GM23248 (cell line): ENCODE measurements at regions not wholly inside any gene's neighbourhood (a gene's known extent, or its start where the extent isn't known, plus 50 kb on each side); places are given as distances from the start of the nearest gene placed in this dataset.

ENCODE experiments used
- DNase-seq: peaks from one replicate; pipeline ENCODE4 v3.0.0-alpha.2; 2015
- H2AFZ ChIP-seq: fragments of 200-600 bp; sonication (generic); 2 replicates; pipeline ENCODE4 v1.6.1; 2016; ENCODE audit warnings: antibody characterized with exemption
- H3F3A ChIP-seq: fragments of 200-600 bp; sonication (generic); 2 replicates; pipeline ENCODE4 v1.6.1; 2016; ENCODE audit warnings: mild to moderate bottlenecking, antibody characterized with exemption, mixed run types; ENCODE audit not compliant: insufficient read depth
- H3K27ac ChIP-seq: fragments of 200-600 bp; sonication (generic); 2 replicates; pipeline ENCODE4 v1.5.1; 2016; ENCODE audit warnings: mild to moderate bottlenecking
- H3K27me3 ChIP-seq: fragments of 200-600 bp; sonication (generic); replicated peaks from 2 replicates; pipeline ENCODE4 v1.6.1; 2016; ENCODE audit warnings: mild to moderate bottlenecking; ENCODE audit not compliant: insufficient read depth
- H3K36me3 ChIP-seq: fragments of 200-600 bp; sonication (generic); 2 replicates; pipeline ENCODE4 v1.6.1; 2016; ENCODE audit warnings: low read depth, mild to moderate bottlenecking
- H3K4me1 ChIP-seq: fragments of 200-600 bp; sonication (generic); 2 replicates; pipeline ENCODE4 v1.6.1; 2016; ENCODE audit warnings: mild to moderate bottlenecking; ENCODE audit not compliant: insufficient read depth
- H3K4me2 ChIP-seq: fragments of 200-600 bp; sonication (generic); one replicate; pipeline ENCODE4 v1.6.1; 2016; ENCODE audit warnings: mild to moderate bottlenecking; ENCODE audit not compliant: unreplicated experiment
- H3K4me3 ChIP-seq: fragments of 200-600 bp; sonication (generic); 2 replicates; pipeline ENCODE4 v1.5.1; 2016; ENCODE audit warnings: mild to moderate bottlenecking
- H3K79me2 ChIP-seq: fragments of 200-600 bp; sonication (generic); 2 replicates; pipeline ENCODE4 v1.6.1; 2016; ENCODE audit warnings: mild to moderate bottlenecking; ENCODE audit not compliant: insufficient read depth
- H3K9ac ChIP-seq: fragments of 200-600 bp; sonication (generic); 2 replicates; pipeline ENCODE4 v1.6.1; 2016; ENCODE audit warnings: mild to moderate bottlenecking
- H3K9me2 ChIP-seq: fragments of 200-600 bp; sonication (generic); 2 replicates; pipeline ENCODE4 v1.6.1; 2016; ENCODE audit warnings: mixed run types, mild to moderate bottlenecking, moderate library complexity; ENCODE audit not compliant: insufficient read depth
- H3K9me3 ChIP-seq: fragments of 200-600 bp; sonication (generic); one replicate; pipeline ENCODE4 v1.6.1; 2017; ENCODE audit warnings: low read depth
- H4K20me1 ChIP-seq: fragments of 200-600 bp; sonication (generic); 2 replicates; pipeline ENCODE4 v1.6.0; 2016; ENCODE audit not compliant: insufficient read depth
- EZH2 ChIP-seq: fragments of 200-600 bp; sonication (generic); IDR thresholded peaks from 2 replicates; pipeline ENCODE4 v1.6.1; 2018; ENCODE audit warnings: antibody characterized with exemption, mild to moderate bottlenecking; ENCODE audit not compliant: insufficient read depth, poor library complexity, severe bottlenecking
- EZH2phosphoT487 ChIP-seq: fragments of 200-600 bp; sonication (generic); IDR thresholded peaks from 2 replicates; pipeline ENCODE4 v1.6.1; 2018; ENCODE audit warnings: antibody characterized with exemption, moderate library complexity, mild to moderate bottlenecking, low read depth; ENCODE audit not compliant: insufficient read depth
- WGBS, 2 experiments: methylation state at CpG; one replicate each; pipeline ENCODE4 v1.1.6; 2015 to 2017; ENCODE audit warnings: low lambda C conversion rate in 2 of 2, low coverage in 1 of 2; ENCODE audit errors: missing lambda C conversion rate in 2 of 2; 5-methylcytosine and 5-hydroxymethylcytosine counted together
- in situ Hi-C: fragments of 300-500 bp; cut with MboI; formaldehyde crosslinking; loops from 2 replicates; pipeline ENCODE4 v1.15.0; 2020

DNA sequence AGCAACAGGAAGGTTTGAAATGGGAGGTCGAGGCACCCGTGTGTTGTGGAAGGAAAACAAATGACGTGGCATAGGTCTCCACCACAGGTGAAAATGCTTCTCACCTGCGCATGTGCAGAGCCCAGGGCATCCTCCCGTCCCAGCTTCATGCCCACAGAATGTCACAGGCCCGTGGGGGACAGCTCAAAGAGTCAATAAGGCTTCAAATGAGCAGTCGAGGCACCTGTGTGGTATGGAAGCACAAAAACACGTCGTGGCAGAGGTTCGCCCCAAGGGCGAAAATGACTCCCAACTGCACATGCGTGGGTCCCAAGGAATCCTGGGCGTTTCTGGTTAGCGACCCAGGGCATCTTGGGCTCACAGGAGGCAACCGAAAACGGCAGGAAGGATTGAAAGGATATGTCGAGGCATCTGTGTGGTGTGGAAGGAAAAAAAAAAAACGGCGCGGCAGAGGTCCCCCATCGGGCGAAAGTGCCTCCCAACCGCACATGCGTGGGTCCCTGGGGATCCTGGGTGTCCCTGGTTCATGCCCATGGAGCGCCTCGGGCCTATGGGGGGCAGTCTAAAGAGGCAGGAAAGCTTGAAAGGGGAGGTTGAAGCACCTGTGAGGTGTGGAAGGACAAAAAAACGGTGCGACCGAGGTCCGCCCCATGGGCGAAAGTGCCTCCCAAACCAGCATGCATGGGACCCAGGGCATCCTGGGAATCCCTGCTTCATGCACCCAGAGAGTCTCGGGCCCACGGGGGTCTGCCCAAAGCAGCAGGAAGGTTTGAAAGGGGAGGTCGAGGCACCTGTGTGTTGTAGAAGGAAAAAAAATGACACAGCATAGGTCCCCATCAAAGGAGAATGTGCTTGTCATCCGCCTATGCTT is 578.5 kb downstream of the ALG10 start:
- WGBS, 2 experiments: 36 to 40% methylated on average over 33 to 35 of the region's 35 CpGs
- no peak for TF ChIP-seq EZH2phosphoT487
- TF ChIP-seq EZH2: no peak
- H3F3A ChIP-seq: no peaks in the 10 kb centered on the region
- no peaks in the 10 kb centered on the region for H3K9me3 ChIP-seq
- in situ Hi-C loops: no loop called here
- no peaks in the 10 kb centered on the region for H4K20me1 ChIP-seq
- no peaks in the 10 kb centered on the region for H3K27me3 ChIP-seq
- H3K79me2 ChIP-seq: no peaks in the 10 kb centered on the region
- no peaks in the 10 kb centered on the region for H3K36me3 ChIP-seq
- no peak overlapping the region for H3K9ac ChIP-seq
- H3K4me2 ChIP-seq: no peak overlapping the region
- no peak overlapping the region for H3K27ac ChIP-seq
- DNase-seq: no peak
- no peak overlapping the region for H3K4me3 ChIP-seq
- no peak overlapping the region for H2AFZ ChIP-seq
- H3K4me1 ChIP-seq: no peaks in the 10 kb centered on the region
- H3K9me2 ChIP-seq: no peaks in the 10 kb centered on the region

DNA sequence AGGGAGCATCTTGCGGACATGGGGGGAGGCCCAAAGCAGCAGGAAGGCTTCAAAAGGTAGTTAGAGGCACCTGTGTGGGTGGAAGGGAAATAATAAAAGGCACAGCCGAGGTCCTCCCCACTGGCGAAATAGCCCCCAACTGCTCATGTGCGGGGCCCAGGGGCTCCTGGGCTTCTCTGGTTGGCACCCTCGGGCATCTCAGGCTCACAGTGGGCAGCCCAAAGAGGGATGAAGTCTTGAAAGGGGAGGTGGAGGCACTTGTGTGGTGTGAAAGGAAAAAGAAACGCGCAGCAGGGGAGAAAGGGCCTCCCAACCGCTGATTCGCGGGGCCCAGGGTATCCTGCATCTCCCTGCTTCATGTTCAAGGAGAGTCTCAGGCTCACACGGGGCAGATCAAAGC is 579.4 kb downstream of the ALG10 start:
- no peaks in the 10 kb centered on the region for H3K9me3 ChIP-seq
- no peaks in the 10 kb centered on the region for H3K27me3 ChIP-seq
- H3K4me1 ChIP-seq: no peaks in the 10 kb centered on the region
- H2AFZ ChIP-seq: no peak overlapping the region
- no peaks in the 10 kb centered on the region for H3K36me3 ChIP-seq
- H3K27ac ChIP-seq: no peak overlapping the region
- no peak overlapping the region for H3K4me3 ChIP-seq
- in situ Hi-C loops: no loop called here
- H4K20me1 ChIP-seq: no peaks in the 10 kb centered on the region
- no peaks in the 10 kb centered on the region for H3F3A ChIP-seq
- no peak overlapping the region for H3K9ac ChIP-seq
- WGBS, 2 experiments: 39 to 42% methylated on average over 9 to 11 of the region's 11 CpGs
- no peaks in the 10 kb centered on the region for H3K79me2 ChIP-seq
- no peak for TF ChIP-seq EZH2
- TF ChIP-seq EZH2phosphoT487: no peak
- no peaks in the 10 kb centered on the region for H3K9me2 ChIP-seq
- no peak for DNase-seq
- no peak overlapping the region for H3K4me2 ChIP-seq

DNA sequence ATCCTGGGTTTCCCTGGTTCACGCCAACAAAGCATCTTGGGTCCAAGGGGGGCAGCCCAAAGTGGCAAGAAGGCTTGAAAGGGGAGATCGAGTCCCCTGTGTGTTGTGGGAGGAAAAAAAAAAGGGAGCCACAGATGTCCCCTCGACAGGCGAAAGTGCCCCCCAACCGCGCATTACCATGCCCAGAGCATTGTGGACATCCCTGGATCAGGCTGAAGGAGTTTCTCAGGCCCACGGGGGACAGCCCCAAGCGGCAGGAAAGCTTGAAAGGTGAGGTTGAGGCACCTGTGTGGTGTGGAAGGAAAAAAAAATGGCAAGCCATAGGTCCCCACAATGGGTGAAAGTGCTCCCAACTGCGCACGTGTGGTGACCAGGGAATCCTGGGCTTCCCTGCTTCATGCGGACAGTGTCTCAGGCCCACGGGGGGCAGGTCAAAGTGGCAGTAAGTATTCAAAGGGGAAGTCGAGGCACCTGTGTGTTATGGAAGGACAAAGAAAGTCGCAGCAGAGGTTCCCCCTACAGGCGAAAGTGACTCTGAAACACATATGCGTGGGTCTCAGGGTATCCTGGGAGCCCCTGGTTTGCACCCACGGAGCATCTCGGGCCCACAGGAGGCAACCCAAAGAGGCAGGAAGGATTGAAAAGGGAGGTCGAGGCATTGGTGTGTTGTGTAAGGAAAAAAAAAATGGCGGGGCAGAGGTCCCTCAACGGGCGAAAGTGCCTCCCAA is 580.1 kb downstream of the ALG10 start:
- H2AFZ ChIP-seq: no peak overlapping the region
- no peaks in the 10 kb centered on the region for H3F3A ChIP-seq
- WGBS, 2 experiments: 39 to 49% methylated on average over 21 to 22 of the region's 22 CpGs
- H3K9ac ChIP-seq: no peak overlapping the region
- no peak overlapping the region for H3K4me3 ChIP-seq
- H3K9me2 ChIP-seq: no peaks in the 10 kb centered on the region
- in situ Hi-C loops: no loop called here
- no peak for TF ChIP-seq EZH2phosphoT487
- no peak for TF ChIP-seq EZH2
- no peaks in the 10 kb centered on the region for H4K20me1 ChIP-seq
- no peaks in the 10 kb centered on the region for H3K27me3 ChIP-seq
- no peak overlapping the region for H3K27ac ChIP-seq
- H3K79me2 ChIP-seq: no peaks in the 10 kb centered on the region
- no peaks in the 10 kb centered on the region for H3K9me3 ChIP-seq
- no peaks in the 10 kb centered on the region for H3K36me3 ChIP-seq
- H3K4me2 ChIP-seq: no peak overlapping the region
- no peak for DNase-seq
- no peaks in the 10 kb centered on the region for H3K4me1 ChIP-seq

DNA sequence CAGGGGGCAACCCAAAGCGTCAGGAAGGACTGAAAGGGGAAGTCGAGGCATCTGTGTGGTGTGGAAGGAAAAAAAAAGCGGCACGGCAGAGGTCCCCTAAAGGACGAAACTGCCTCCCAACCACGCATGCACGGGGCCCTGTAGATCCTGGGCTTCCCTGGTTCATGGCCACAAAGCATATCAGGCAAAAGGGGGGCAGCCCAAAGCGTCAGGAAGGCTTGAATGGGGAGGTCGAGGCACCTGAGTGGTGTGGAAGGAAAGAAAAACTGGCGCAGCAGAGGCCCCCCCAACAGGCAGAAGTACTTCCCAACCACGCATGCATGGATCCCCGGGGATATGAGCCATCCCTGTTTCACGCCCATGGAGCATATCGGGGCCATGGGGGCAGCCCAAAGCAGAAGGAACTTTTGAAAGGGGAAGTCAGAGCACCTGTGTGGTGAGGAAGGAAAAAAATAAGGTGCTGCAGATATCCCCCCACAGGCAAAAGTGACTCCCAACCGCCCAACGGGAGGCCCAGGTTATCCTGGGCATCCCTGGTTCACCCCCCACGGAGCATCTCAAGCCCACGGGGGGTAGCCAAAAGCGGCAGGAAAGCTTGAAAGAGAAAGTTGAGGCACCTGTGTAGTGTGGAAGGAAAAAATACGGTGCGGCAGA is 581.2 kb downstream of the ALG10 start:
- Histone ChIP-seq H3K27me3 (no peaks in the 10 kb centered on the region), H3K9ac (no peak overlapping the region), H3K9me2 (no peaks in the 10 kb centered on the region), H3K79me2 (no peaks in the 10 kb centered on the region), H2AFZ (no peak overlapping the region), H3K27ac (no peak overlapping the region), H3K36me3 (no peaks in the 10 kb centered on the region), H4K20me1 (no peaks in the 10 kb centered on the region), H3F3A (no peaks in the 10 kb centered on the region), H3K4me2 (no peak overlapping the region), H3K4me3 (no peak overlapping the region), H3K4me1 (no peaks in the 10 kb centered on the region), H3K9me3 (no peaks in the 10 kb centered on the region)
- DNase-seq: no peak
- 42 to 43% methylated on average over 18 to 21 of the region's 21 CpGs for WGBS, 2 experiments
- in situ Hi-C loops: no loop called here
- TF ChIP-seq EZH2phosphoT487: no peak
- no peak for TF ChIP-seq EZH2
